ENCODE measurements at regions not wholly inside any gene's neighbourhood (a gene's known extent, or its start where the extent isn't known, plus 50 kb on each side); places are given as distances from the start of the nearest gene placed in this dataset.

GRCh38 chr7:95662987-95663386 is 66.7 kb upstream of the PDK4 start:
- DNase-seq = no peak

DNA sequence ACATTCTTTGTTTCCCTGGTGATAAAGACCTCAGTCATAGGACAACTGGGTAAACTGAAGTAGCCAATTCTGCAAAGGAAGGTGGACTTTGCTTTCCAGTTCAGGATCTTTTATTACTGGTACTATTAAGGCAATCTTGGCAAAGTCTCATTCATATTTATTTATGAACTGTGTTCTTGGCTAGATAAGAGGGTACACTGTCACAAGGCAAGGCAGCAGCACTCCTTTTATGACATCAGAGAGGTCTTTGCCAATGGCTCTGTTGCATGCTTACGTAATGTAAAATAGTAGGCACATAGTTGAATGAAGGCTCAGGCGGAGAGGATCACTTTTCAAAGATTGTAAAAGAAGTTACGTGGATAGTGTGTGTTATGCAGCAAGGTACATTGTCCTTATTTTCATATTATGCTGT is 63.7 kb upstream of the PDK4 start:
- no peak for DNase-seq

DNA sequence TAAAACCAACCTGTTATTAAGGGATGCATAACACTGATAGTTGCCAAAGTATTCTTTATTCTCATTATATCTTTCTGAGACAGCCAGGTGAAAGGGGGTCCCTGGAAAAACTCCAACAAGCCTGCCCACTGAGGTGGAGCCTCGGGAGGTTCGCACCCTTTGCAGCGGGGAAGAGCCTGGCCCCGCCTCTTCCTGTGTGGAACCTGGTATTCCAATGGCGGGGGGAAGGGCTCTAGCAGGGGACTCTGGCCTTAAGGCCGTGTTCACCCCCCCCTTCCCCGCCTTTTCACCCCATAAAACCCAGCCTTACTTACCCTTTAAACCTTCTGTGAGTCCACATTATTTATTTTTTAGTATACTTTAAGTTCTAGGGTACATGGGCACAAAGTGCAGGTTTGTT is 62.4 kb upstream of the PDK4 start:
- no peak for DNase-seq

- no peak for DNase-seq
These were observed 53.2 kb upstream of the PDK4 start for GRCh38 chr7:95649546-95649945.

- peak; percentile 78 to 87 for DNase-seq
These were observed 50.0 kb upstream of the PDK4 start for GRCh38 chr7:95646350-95646749.

Measured in SHP77 (cell line).